ENCODE measurements at regions not wholly inside any gene's neighbourhood (a gene's known extent, or its start where the extent isn't known, plus 50 kb on each side); places are given as distances from the start of the nearest gene placed in this dataset.
"Not testable (repeated sequence)": the region's sequence is repeated elsewhere in the genome, so short reads cannot be mapped to it uniquely, and the experiment has no call there.

DNA sequence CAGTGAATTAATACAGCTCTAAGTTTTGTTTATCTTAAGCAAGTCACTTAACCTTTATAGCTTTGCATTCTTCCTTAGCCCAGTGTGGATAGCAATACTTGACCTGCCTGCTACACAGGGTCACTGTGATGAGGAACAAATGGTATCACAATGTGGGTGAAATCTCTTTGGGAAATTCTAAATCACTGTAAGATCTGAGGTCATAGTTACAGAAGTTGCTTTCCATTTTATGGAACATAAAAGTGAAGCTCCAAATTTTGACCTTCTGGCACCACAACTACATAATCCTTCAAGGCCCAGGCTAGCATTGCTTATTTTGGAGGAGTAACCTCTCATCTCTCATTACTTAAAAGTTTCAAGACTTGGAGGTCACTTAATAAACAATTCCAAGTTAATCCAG is 227.7 kb downstream of the USP46 start:
- Histone ChIP-seq H3K27me3 (no peaks in the 10 kb centered on the region), H3K4me1 (no peaks in the 10 kb centered on the region), H3K4me3 (no peak overlapping the region), H3K27ac (no peak overlapping the region), H3K9me3 (no peaks in the 10 kb centered on the region), H3K36me3 (no peaks in the 10 kb centered on the region)
- intact Hi-C loops (cut with DNase I) = no loop called here
- no peak for ATAC-seq
- TF ChIP-seq POLR2A (IDR thresholded peaks at IDR 0.05) = no peak
- TF ChIP-seq, protein P1, sequence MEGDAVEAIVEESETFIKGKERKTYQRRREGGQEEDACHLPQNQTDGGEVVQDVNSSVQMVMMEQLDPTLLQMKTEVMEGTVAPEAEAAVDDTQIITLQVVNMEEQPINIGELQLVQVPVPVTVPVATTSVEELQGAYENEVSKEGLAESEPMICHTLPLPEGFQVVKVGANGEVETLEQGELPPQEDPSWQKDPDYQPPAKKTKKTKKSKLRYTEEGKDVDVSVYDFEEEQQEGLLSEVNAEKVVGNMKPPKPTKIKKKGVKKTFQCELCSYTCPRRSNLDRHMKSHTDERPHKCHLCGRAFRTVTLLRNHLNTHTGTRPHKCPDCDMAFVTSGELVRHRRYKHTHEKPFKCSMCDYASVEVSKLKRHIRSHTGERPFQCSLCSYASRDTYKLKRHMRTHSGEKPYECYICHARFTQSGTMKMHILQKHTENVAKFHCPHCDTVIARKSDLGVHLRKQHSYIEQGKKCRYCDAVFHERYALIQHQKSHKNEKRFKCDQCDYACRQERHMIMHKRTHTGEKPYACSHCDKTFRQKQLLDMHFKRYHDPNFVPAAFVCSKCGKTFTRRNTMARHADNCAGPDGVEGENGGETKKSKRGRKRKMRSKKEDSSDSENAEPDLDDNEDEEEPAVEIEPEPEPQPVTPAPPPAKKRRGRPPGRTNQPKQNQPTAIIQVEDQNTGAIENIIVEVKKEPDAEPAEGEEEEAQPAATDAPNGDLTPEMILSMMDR (IDR thresholded peaks at IDR 0.05) = no peak
- DNase-seq = no peak

DNA sequence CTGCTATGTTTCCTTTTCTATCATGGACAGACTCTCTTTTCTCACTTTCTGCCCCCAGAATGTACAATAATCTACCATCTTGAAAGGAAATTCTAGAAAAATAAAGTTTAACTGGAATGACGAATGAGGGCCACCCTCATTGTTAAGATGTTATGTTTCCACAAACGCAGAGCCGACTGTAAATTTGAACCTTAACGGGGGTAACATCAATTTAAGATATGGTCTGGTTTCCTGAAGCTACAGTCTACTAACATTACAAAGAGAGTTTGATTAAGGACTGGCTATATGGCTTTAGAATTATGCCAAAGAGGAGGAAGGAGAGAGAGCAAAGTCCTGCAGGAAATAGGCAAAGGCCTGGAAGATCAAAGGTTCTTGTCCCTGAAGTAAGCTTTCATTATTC is 227.2 kb downstream of the USP46 start:
- WGBS (ENCODE audit: insufficient coverage, low coverage, low lambda C conversion rate, missing lambda C conversion rate) = 72% methylated on average over 4 of the region's 4 CpGs
- Histone ChIP-seq H3K9me3 (no peaks in the 10 kb centered on the region), H3K4me3 (no peak overlapping the region), H3K36me3 (no peaks in the 10 kb centered on the region), H3K4me1 (no peaks in the 10 kb centered on the region), H3K27me3 (no peaks in the 10 kb centered on the region), H3K27ac (no peak overlapping the region)
- TF ChIP-seq, protein P1 (IDR thresholded peaks at IDR 0.05) = no peak
- no peak for TF ChIP-seq POLR2A (IDR thresholded peaks at IDR 0.05)
- DNase-seq (no peak), ATAC-seq (no peak)
- intact Hi-C loops (cut with DNase I) = no loop called here

DNA sequence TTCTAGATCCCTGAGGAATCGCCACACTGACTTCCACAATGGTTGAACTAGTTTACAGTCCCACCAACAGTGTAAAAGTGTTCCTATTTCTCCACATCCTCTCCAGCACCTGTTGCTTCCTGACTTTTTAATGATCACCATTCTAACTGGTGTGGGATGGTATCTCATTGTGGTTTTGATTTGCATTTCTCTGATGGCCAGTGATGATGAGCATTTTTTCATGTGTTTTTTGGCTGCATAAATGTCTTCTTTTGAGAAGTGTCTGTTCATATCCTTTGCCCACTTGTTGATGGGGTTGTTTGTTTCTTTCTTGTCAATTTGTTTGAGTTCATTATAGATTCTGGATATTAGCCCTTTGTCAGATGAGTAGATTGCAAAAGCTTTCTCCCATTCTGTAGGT is 216.6 kb downstream of the USP46 start:
- H3K9me3 ChIP-seq; ATAC-seq; H3K27ac ChIP-seq; H3K4me3 ChIP-seq; H3K36me3 ChIP-seq; H3K4me1 ChIP-seq; DNase-seq; intact Hi-C loops (cut with DNase I); H3K27me3 ChIP-seq: not testable (repeated sequence)
- no CpG with 5 or more reads among the region's 1 CpG for WGBS (ENCODE audit: insufficient coverage, low coverage, low lambda C conversion rate, missing lambda C conversion rate)

DNA sequence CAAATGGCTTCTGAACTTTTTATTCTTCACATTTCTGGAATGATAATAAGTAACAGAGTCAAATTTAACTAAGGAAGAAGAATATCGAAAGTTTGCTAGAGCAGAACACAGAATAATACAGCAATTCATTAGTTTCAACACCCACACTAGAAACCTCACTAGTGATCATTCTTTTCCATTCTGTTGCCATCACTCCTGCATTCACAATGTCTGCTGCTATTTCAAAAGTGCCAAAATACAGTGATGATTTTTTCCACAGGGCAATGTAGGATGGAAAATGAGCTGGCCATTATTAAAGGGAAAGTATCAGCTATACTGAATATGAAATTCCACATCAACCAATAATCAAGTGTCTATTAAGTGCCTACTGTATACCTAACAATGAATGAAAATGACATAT is 186.7 kb downstream of the USP46 start:
- H3K9me3 ChIP-seq = no peaks in the 10 kb centered on the region

DNA sequence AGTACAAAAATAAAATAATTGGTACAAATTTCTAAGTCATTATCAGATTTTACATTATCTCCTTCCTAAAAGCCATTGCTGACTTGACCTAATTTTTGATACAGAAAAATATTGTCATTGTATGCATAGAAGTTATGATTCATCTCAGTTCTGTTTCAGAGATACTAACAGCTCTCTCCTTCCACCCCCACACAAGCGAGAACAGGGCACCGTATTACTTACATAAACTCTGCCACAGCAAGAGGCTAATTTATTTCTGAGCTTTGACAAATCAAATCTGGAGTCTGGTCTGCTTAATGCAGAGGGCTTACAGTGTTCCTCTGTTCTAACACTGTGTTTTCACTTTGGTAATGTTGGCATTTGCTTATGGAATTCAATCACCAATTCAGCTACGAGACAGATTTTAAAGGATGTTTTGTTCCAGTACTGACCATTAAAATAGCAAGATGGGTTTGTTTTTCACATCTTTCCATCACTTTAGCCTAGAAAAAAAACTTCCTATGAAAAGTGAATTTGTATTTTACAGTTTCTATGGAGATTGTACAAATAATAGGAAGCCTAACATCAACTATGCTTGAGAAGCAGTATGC is 181.8 kb downstream of the USP46 start:
- H3K4me1 ChIP-seq = no peaks in the 10 kb centered on the region
- ATAC-seq (no peak), DNase-seq (no peak)
- no peak overlapping the region for H3K27ac ChIP-seq
- intact Hi-C loops (cut with DNase I) = no loop called here
- no peaks in the 10 kb centered on the region for H3K9me3 ChIP-seq
- TF ChIP-seq, protein P1 (IDR thresholded peaks at IDR 0.05) = no peak
- no peak for TF ChIP-seq POLR2A (IDR thresholded peaks at IDR 0.05)
- no peak overlapping the region for H3K4me3 ChIP-seq
- H3K27me3 ChIP-seq = no peaks in the 10 kb centered on the region
- no peaks in the 10 kb centered on the region for H3K36me3 ChIP-seq
- WGBS (ENCODE audit: insufficient coverage, low coverage, low lambda C conversion rate, missing lambda C conversion rate) = 86% methylated on average over 3 of the region's 3 CpGs

More for the DNA sequence above, 186.7 kb downstream of the USP46 start:
- ATAC-seq (no peak), DNase-seq (no peak)
- H3K27me3 ChIP-seq = no peaks in the 10 kb centered on the region
- no peaks in the 10 kb centered on the region for H3K36me3 ChIP-seq
- H3K27ac ChIP-seq = no peak overlapping the region
- H3K4me3 ChIP-seq = no peak overlapping the region
- no peak for TF ChIP-seq POLR2A (IDR thresholded peaks at IDR 0.05)
- TF ChIP-seq, protein P1 (IDR thresholded peaks at IDR 0.05) = no peak
- intact Hi-C loops (cut with DNase I) = no loop called here
- WGBS (ENCODE audit: insufficient coverage, low coverage, low lambda C conversion rate, missing lambda C conversion rate) = 45% methylated on average over 1 of the region's 1 CpG
- H3K4me1 ChIP-seq = no peaks in the 10 kb centered on the region

Data from right lobe of liver (tissue), 6 donors.